ENCODE measurements at regions not wholly inside any gene's neighbourhood (a gene's known extent, or its start where the extent isn't known, plus 50 kb on each side); places are given as distances from the start of the nearest gene placed in this dataset.
"Not testable (repeated sequence)": the region's sequence is repeated elsewhere in the genome, so short reads cannot be mapped to it uniquely, and the experiment has no call there.

DNA sequence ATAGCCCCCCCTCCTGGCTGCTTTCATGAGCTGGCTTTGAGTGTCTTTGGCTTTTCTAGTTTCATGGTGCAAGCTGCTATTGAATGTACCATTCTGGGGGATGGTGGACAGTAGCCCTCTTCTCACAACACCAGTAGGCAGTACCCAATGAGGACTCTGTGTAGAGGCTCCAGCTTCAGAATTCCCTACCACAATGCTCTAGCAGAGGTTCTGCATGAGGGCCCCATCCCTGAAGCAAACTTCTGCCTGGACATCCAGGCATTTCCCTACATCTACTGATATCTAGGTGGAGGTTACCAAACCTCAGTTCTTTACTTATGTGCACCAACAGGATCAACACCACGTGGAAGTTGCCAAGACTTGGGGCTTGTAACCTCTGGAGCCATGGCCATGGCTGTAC, 1742.9 kb downstream of the SI start:
- H3K4me1 ChIP-seq, result no peaks in the 10 kb centered on the region
- H3K4me3 ChIP-seq, result no peak overlapping the region
- no peaks in the 10 kb centered on the region for H3K36me3 ChIP-seq
- no peaks in the 10 kb centered on the region for H3K9me3 ChIP-seq (replicated peaks)
- H3K27ac ChIP-seq, result no peak overlapping the region
- H3K27me3 ChIP-seq, result no peaks in the 10 kb centered on the region
- DNase-seq, result no peak

- no peaks in the 10 kb centered on the region for H3K4me1 ChIP-seq
- no peaks in the 10 kb centered on the region for H3K36me3 ChIP-seq
- DNase-seq, result peak in 1 of 2 experiments; percentile 18
- H3K27me3 ChIP-seq, result no peaks in the 10 kb centered on the region
- no peak overlapping the region for H3K27ac ChIP-seq
- no peaks in the 10 kb centered on the region for H3K9me3 ChIP-seq (replicated peaks)
- no peak overlapping the region for H3K4me3 ChIP-seq
Measured at GRCh38 chr3:163328680-163329079, 1749.6 kb downstream of the SI start.

DNA sequence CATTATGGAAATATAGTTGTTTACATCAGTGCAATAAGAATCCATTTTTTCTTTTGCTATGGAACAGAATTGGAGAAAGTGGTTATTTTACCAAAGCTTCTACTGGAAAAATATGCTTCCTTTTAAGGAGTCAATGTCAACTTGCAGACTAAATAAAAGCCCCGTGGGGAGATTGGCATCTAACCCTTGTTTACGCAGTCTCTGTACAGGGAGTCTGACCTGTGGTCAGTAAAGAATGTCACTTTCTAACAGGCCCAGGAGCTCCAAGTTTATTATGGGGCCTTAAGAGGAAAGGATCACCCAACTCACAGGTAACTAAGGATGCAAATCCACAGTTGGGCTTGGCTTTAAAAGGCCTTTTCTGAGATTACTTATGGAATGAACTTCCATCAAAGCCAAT, 1751.2 kb downstream of the SI start:
- Histone ChIP-seq H3K9me3 (replicated peaks) (no peaks in the 10 kb centered on the region), H3K27me3 (no peaks in the 10 kb centered on the region), H3K4me3 (no peak overlapping the region), H3K4me1 (no peaks in the 10 kb centered on the region), H3K27ac (no peak overlapping the region), H3K36me3 (no peaks in the 10 kb centered on the region)
- no peak for DNase-seq

DNA sequence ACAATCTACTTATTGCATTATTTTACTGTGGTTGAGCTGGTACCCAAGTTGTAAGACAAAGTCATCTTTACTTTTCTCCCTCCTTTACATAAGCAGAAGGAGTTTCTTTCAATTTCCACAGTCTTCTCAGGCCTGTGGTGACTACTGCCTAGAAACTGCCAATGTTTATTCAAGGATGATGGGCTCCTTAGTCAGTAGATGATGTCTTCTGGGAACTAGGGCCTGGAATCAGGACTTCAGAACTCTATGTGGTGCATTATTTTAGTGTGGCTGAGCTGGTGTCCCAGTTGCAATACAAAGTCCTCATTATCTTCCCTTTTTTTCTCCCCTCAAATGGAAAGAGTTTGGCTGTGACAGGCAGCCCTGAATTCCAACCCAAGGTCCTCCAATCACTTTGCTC, 1762.5 kb downstream of the SI start:
- Histone ChIP-seq H3K4me1 (no peaks in the 10 kb centered on the region), H3K27ac (no peak overlapping the region), H3K36me3 (no peaks in the 10 kb centered on the region), H3K9me3 (replicated peaks) (no peaks in the 10 kb centered on the region), H3K4me3 (no peak overlapping the region), H3K27me3 (no peaks in the 10 kb centered on the region)
- no peak for DNase-seq

DNA sequence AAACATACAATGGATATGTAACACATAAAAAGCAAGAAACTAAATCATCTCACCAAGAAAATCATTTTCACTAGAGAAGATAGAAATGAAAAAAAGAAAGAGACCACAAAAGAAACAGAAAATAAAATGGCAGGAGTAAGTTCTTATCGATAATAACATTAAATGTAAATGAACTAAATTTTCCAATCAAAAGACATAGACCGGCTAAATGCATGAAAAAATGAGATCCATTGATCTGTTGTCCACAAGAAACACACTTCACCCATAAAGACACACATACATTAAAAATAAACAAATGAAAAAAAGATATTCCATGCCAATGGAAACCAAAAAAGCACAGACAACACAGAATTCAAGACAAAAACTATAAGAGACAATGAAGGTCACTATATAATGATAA, 1771.9 kb downstream of the SI start:
- no peaks in the 10 kb centered on the region for H3K27me3 ChIP-seq
- H3K9me3 ChIP-seq (replicated peaks), result no peaks in the 10 kb centered on the region
- no peak overlapping the region for H3K4me3 ChIP-seq
- no peaks in the 10 kb centered on the region for H3K4me1 ChIP-seq
- no peaks in the 10 kb centered on the region for H3K36me3 ChIP-seq
- DNase-seq, result no peak
- no peak overlapping the region for H3K27ac ChIP-seq

DNA sequence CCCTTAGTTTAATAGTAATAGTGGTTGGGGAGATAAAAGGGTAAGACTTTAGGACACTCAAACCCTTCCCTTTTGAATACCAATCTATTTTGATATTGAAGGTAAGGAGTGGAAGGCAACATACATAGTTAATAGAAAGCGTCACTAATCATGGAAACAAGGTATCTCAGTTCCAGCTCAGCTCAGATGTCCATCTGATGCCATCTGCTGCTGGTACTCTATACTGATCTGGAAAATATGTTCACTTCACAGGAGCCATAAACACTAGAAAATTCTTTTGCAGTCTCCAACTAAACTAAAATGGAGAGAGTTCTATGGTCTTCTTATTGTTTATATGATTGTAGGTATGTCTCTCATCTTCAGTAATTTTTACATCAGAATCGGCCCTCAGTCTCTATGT, 1777.1 kb downstream of the OTOL1 start:
- H3K4me3 ChIP-seq, result no peak overlapping the region
- no peak overlapping the region for H3K27ac ChIP-seq
- no peaks in the 10 kb centered on the region for H3K36me3 ChIP-seq
- H3K9me3 ChIP-seq (replicated peaks), result no peaks in the 10 kb centered on the region
- H3K27me3 ChIP-seq, result no peaks in the 10 kb centered on the region
- no peaks in the 10 kb centered on the region for H3K4me1 ChIP-seq
- peak in 1 of 2 experiments; percentile 3 for DNase-seq

- no peak overlapping the region for H3K27ac ChIP-seq
- no peaks in the 10 kb centered on the region for H3K4me1 ChIP-seq
- H3K4me3 ChIP-seq, result no peak overlapping the region
- no peak for DNase-seq
- H3K9me3 ChIP-seq (replicated peaks), result no peaks in the 10 kb centered on the region
- no peaks in the 10 kb centered on the region for H3K36me3 ChIP-seq
- no peaks in the 10 kb centered on the region for H3K27me3 ChIP-seq
Measured at GRCh38 chr3:163266731-163267130, 1770.1 kb downstream of the OTOL1 start.

DNA sequence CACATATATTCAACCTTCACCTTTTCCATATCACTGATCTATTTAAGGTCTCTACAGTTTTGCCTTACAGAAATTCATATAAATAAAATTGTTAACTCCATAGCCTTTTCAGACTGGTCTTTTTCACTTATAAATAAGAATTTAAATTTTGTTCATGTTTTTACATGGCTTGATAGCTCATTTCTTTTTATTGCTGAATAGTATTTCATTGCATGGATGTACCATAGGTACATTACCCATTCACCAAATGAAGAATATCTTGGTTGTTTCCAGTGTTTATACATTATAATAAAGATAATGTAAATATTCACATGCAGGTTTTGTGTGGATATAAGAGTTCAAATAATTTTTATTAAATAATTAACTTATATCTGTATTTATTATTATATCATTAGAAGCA, 1765.0 kb downstream of the OTOL1 start:
- no peak overlapping the region for H3K4me3 ChIP-seq
- DNase-seq, result no peak
- H3K36me3 ChIP-seq, result no peaks in the 10 kb centered on the region
- no peaks in the 10 kb centered on the region for H3K27me3 ChIP-seq
- H3K9me3 ChIP-seq (replicated peaks), result no peaks in the 10 kb centered on the region
- no peaks in the 10 kb centered on the region for H3K4me1 ChIP-seq
- H3K27ac ChIP-seq, result no peak overlapping the region

DNA sequence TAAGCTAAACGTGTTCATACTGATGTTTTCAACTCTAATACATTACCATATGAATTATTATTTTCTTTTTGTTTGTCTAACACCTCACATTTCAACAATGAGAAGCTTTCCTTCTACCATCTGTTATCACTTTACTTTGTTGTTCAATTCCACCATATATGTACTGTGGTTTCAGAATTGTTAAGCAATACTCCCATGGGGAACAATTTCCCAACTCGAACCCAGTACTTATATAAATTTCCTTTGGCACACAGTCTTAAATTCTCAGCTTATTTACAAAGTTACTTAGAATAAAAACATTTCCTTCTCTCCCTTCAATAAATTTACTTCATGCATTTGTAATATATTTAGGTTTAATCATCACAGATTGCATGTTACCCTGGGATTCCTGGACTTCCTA, 1764.4 kb downstream of the OTOL1 start:
- no peak for DNase-seq
- H3K27me3 ChIP-seq, result no peaks in the 10 kb centered on the region
- no peaks in the 10 kb centered on the region for H3K36me3 ChIP-seq
- no peaks in the 10 kb centered on the region for H3K9me3 ChIP-seq (replicated peaks)
- no peak overlapping the region for H3K4me3 ChIP-seq
- no peaks in the 10 kb centered on the region for H3K4me1 ChIP-seq
- H3K27ac ChIP-seq, result no peak overlapping the region

GRCh38 chr3:163218336-163218735, 1721.7 kb downstream of the OTOL1 start:
- Histone ChIP-seq H3K9me3 (replicated peaks) (no peaks in the 10 kb centered on the region; the same call in 1 of the 2 replicates), H3K36me3 (no peaks in the 10 kb centered on the region), H3K27ac (no peak overlapping the region), H3K27me3 (no peaks in the 10 kb centered on the region), H3K4me3 (no peak overlapping the region), H3K4me1 (no peaks in the 10 kb centered on the region)
- no peak for DNase-seq

DNA sequence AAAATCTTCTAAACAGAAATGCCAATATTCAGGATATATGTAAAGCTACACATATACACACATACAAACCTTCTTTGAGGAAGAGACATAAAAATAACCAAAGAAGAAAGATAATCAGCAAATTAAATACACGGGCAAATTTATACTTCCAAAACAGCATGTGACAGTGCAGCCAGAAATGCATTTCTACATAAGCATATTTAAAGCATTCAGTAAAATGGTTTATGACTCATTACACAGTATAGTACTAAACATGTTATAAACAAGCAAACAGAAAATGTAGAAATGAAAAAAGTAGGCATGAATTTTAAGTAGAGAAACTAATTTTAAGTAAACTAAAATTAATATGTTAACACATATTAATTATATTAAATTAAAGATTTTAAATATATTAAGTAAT, 1717.2 kb downstream of the OTOL1 start:
- H3K9me3 ChIP-seq (replicated peaks), result no peaks in the 10 kb centered on the region; the same call in 1 of the 2 replicates
- no peaks in the 10 kb centered on the region for H3K36me3 ChIP-seq
- H3K4me1 ChIP-seq, result no peaks in the 10 kb centered on the region
- H3K4me3 ChIP-seq, result no peak overlapping the region
- H3K27ac ChIP-seq, result no peak overlapping the region
- no peak for DNase-seq
- no peaks in the 10 kb centered on the region for H3K27me3 ChIP-seq

DNA sequence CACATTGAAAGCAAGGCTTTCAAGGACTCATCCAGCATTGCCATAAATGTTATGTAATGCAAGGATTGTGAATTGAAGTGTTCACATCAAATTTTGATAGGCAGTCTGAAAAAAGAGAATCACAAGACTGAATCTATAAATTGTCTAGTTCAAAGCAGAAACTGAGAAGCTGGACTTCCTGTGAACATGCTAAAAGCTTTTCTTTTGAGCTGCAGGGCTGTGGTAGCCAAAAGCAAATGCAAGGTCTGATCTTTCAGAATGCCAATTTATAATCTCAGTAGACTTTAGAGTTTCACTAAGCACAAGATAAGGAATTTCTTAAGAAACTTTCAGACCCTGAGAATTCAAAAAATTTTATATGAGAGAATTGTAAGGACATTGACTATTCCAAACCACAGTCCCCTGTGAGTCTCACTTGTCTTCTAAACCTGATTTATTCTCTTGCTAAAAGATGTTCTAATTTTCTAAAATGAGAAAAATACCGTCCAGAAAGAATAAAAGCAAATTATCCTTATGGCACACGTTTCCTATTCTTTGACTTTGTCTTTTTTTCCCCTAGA, 1700.3 kb downstream of the OTOL1 start:
- H3K27ac ChIP-seq, result no peak overlapping the region
- H3K4me3 ChIP-seq, result no peak overlapping the region
- no peak for DNase-seq
- H3K27me3 ChIP-seq, result no peaks in the 10 kb centered on the region
- no peaks in the 10 kb centered on the region for H3K4me1 ChIP-seq
- no peaks in the 10 kb centered on the region for H3K36me3 ChIP-seq
- H3K9me3 ChIP-seq (replicated peaks), result no peaks in the 10 kb centered on the region

DNA sequence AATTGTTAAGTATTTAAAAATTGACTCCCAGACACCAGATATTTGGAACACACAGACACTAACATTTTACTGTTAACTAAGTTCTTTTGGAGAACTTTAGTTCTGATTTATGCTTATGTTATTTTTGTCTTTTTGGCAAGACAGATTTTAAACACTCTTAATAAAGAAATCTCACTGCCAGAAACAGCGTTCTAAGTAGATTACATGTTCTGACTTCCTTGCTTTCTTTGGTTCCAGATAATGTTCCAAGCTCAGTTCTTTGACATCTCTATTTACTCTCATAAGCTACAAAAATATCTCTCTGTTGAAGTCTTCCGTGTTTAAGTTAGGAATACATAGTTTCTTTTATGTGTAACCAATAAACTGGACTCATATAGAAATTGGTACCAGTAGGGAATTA, 1699.6 kb downstream of the OTOL1 start:
- Histone ChIP-seq H3K4me1 (no peaks in the 10 kb centered on the region), H3K4me3 (no peak overlapping the region), H3K27ac (no peak overlapping the region), H3K27me3 (no peaks in the 10 kb centered on the region), H3K36me3 (no peaks in the 10 kb centered on the region), H3K9me3 (replicated peaks) (no peaks in the 10 kb centered on the region)
- DNase-seq, result no peak

- Histone ChIP-seq H3K9me3 (replicated peaks) (no peaks in the 10 kb centered on the region), H3K4me1 (no peaks in the 10 kb centered on the region), H3K36me3 (no peaks in the 10 kb centered on the region), H3K27me3 (no peaks in the 10 kb centered on the region), H3K4me3 (no peak overlapping the region), H3K27ac (no peak overlapping the region)
- no peak for DNase-seq
Measured at GRCh38 chr3:163185721-163186350, 1689.2 kb downstream of the OTOL1 start.

GRCh38 chr3:163175970-163176369, 1679.4 kb downstream of the OTOL1 start:
- DNase-seq, result no peak
- H3K36me3 ChIP-seq, result no peaks in the 10 kb centered on the region
- no peaks in the 10 kb centered on the region for H3K27me3 ChIP-seq
- no peaks in the 10 kb centered on the region for H3K4me1 ChIP-seq
- H3K4me3 ChIP-seq, result no peak overlapping the region
- H3K27ac ChIP-seq, result no peak overlapping the region
- H3K9me3 ChIP-seq (replicated peaks), result no peaks in the 10 kb centered on the region

GRCh38 chr3:163172513-163172912, 1675.9 kb downstream of the OTOL1 start:
- not testable (repeated sequence) for H3K36me3 ChIP-seq; H3K4me3 ChIP-seq; H3K27ac ChIP-seq; H3K27me3 ChIP-seq; H3K4me1 ChIP-seq; H3K9me3 ChIP-seq (replicated peaks); DNase-seq

All from SJCRH30 (cell line).